HEK293 (cell line): ENCODE measurements at regions not wholly inside any gene's neighbourhood (a gene's known extent, or its start where the extent isn't known, plus 50 kb on each side); places are given as distances from the start of the nearest gene placed in this dataset.

Experiments used
- CTCF ChIA-PET: fragments of 350-600 bp; formaldehyde crosslinking; extraction: SDS; loops from one replicate; lab custom pipeline; 2021; ENCODE audit warnings: antibody characterized with exemption; lab: Yijun Ruan, JAX
- POLR2A ChIA-PET: fragments of 300-600 bp; formaldehyde crosslinking; extraction: SDS; loops from one replicate; lab custom pipeline; 2020; ENCODE audit warnings: antibody characterized with exemption, inconsistent platforms; lab: Yijun Ruan, JAX
- H3K27ac ChIP-seq: fragments of 200-500 bp; sonication (Bioruptor generic); 2 replicates; pipeline ENCODE4 v1.5.1; 2014; ENCODE audit warnings: low read depth, low read length, control low read depth, inconsistent platforms; ENCODE audit errors: extremely low read depth
- H3K36me3 ChIP-seq, 2 experiments: fragments of 200-500 bp in 1 of 2; sonication (Bioruptor generic) in 1 of 2; 1 replicate in 1 of 2; 2 replicates in 1 of 2; pipeline ENCODE4 v1.5.1; 2014 to 2017; ENCODE audit warnings: inconsistent platforms in 2 of 2, low read length in 2 of 2; ENCODE audit not compliant: control insufficient read depth in 2 of 2, insufficient read depth in 1 of 2
- H3K4me1 ChIP-seq: fragments of 200-500 bp; sonication (Bioruptor generic); 2 replicates; pipeline ENCODE4 v1.5.1; 2014; ENCODE audit warnings: mild to moderate bottlenecking, low read length, inconsistent platforms; ENCODE audit not compliant: control insufficient read depth, insufficient read depth
- H3K4me3 ChIP-seq: 2 replicates; pipeline ENCODE4 v1.5.1; 2011; ENCODE audit warnings: low read depth, mild to moderate bottlenecking, control low read depth, low read length, moderate library complexity
- H3K9me3 ChIP-seq: fragments of 200-500 bp; sonication (Bioruptor generic); 2 replicates; pipeline ENCODE4 v1.5.1; 2014; ENCODE audit warnings: low read depth, low read length, inconsistent platforms; ENCODE audit not compliant: control insufficient read depth, insufficient read depth
- CTCF ChIP-seq: fragments of 450-650 bp; formaldehyde crosslinking; IDR thresholded peaks from 2 replicates; pipeline ENCODE4 v1.5.1; 2016; ENCODE audit warnings: missing biosample characterization, missing genetic modification characterization
- GLI4 ChIP-seq: fragments of 450-650 bp; formaldehyde crosslinking; IDR thresholded peaks from 2 replicates; pipeline ENCODE4 v1.5.1; 2016; ENCODE audit warnings: missing biosample characterization, missing genetic modification characterization
- HOXA7 ChIP-seq: sonication (generic); formaldehyde crosslinking; IDR thresholded peaks from 2 replicates; pipeline ENCODE4 v1.8.1; 2022; ENCODE audit warnings: missing genetic modification reagents, borderline replicate concordance
- HOXC10 ChIP-seq: sonication (generic); formaldehyde crosslinking; IDR thresholded peaks from 2 replicates; pipeline ENCODE4 v1.8.1; 2023; ENCODE audit warnings: mild to moderate bottlenecking, missing genetic modification reagents
- KLF10 ChIP-seq: fragments of 450-650 bp; IDR thresholded peaks from 2 replicates; pipeline ENCODE4 v1.5.1; 2018; ENCODE audit warnings: missing biosample characterization, mild to moderate bottlenecking, missing genetic modification characterization
- KLF8 ChIP-seq: fragments of 450-650 bp; formaldehyde crosslinking; IDR thresholded peaks from 2 replicates; pipeline ENCODE4 v1.5.1; 2016; ENCODE audit warnings: missing biosample characterization, missing genetic modification characterization
- PBX3 ChIP-seq: sonication (generic); formaldehyde crosslinking; IDR thresholded peaks from 2 replicates; pipeline ENCODE4 v1.8.1; 2022; ENCODE audit warnings: mild to moderate bottlenecking, moderate library complexity, missing genetic modification reagents
- SP3 ChIP-seq: fragments of 450-650 bp; formaldehyde crosslinking; IDR thresholded peaks from 2 replicates; pipeline ENCODE4 v1.5.1; 2016; ENCODE audit warnings: missing biosample characterization, missing genetic modification characterization
- ZBTB17 ChIP-seq: fragments of 450-650 bp; formaldehyde crosslinking; IDR thresholded peaks from 2 replicates; pipeline ENCODE4 v1.5.1; 2016; ENCODE audit warnings: missing biosample characterization, missing genetic modification characterization
- ZBTB48 ChIP-seq: fragments of 450-650 bp; formaldehyde crosslinking; IDR thresholded peaks from 2 replicates; pipeline ENCODE4 v1.5.1; 2016; ENCODE audit warnings: missing biosample characterization, missing genetic modification characterization
- ZIC2 ChIP-seq: fragments of 450-650 bp; formaldehyde crosslinking; IDR thresholded peaks from 2 replicates; pipeline ENCODE4 v1.5.1; 2016; ENCODE audit warnings: missing biosample characterization, missing genetic modification characterization
- ZNF10 ChIP-seq: fragments of 450-650 bp; formaldehyde crosslinking; IDR thresholded peaks from 2 replicates; pipeline ENCODE4 v1.5.1; 2017; ENCODE audit warnings: missing biosample characterization, missing genetic modification characterization
- ZNF138 ChIP-seq: fragments of 450-650 bp; formaldehyde crosslinking; IDR thresholded peaks from 2 replicates; pipeline ENCODE4 v1.5.1; 2016; ENCODE audit warnings: missing biosample characterization, missing genetic modification characterization, borderline replicate concordance
- ZNF175 ChIP-seq: fragments of 450-650 bp; formaldehyde crosslinking; IDR thresholded peaks from 2 replicates; pipeline ENCODE4 v1.5.1; 2016; ENCODE audit warnings: missing biosample characterization, missing genetic modification characterization
- ZNF548 ChIP-seq: fragments of 450-650 bp; formaldehyde crosslinking; IDR thresholded peaks from 2 replicates; pipeline ENCODE4 v1.5.1; 2016; ENCODE audit warnings: missing biosample characterization, missing genetic modification characterization
- ZNF558 ChIP-seq: fragments of 450-650 bp; formaldehyde crosslinking; IDR thresholded peaks from 2 replicates; pipeline ENCODE4 v1.5.1; 2016; ENCODE audit warnings: missing biosample characterization, missing genetic modification characterization
- ZNF571 ChIP-seq: fragments of 450-650 bp; formaldehyde crosslinking; IDR thresholded peaks from 2 replicates; pipeline ENCODE4 v1.5.0; 2017; ENCODE audit warnings: missing biosample characterization, missing genetic modification characterization
- ZNF626 ChIP-seq: fragments of 450-650 bp; sonication (Bioruptor Pico); formaldehyde crosslinking; IDR thresholded peaks from 2 replicates; pipeline ENCODE4 v1.5.1; 2018; ENCODE audit warnings: missing biosample characterization, missing genetic modification characterization, inconsistent platforms
- ZNF701 ChIP-seq: fragments of 450-650 bp; formaldehyde crosslinking; IDR thresholded peaks from 2 replicates; pipeline ENCODE4 v1.5.1; 2016; ENCODE audit warnings: missing biosample characterization, missing genetic modification characterization
- ZNF837 ChIP-seq: fragments of 450-650 bp; formaldehyde crosslinking; IDR thresholded peaks from 2 replicates; pipeline ENCODE4 v1.5.1; 2016; ENCODE audit warnings: missing biosample characterization, missing genetic modification characterization
- ZNF843 ChIP-seq: fragments of 450-650 bp; formaldehyde crosslinking; IDR thresholded peaks from 2 replicates; pipeline ENCODE4 v1.5.1; 2016; ENCODE audit warnings: missing biosample characterization, missing genetic modification characterization
- ZSCAN23 ChIP-seq: fragments of 450-650 bp; formaldehyde crosslinking; IDR thresholded peaks from 2 replicates; pipeline ENCODE4 v1.5.1; 2016; ENCODE audit warnings: missing biosample characterization, missing genetic modification characterization
- TF ChIP-seq, protein P1 (sequence below): fragments of 450-650 bp; formaldehyde crosslinking; IDR thresholded peaks from 2 replicates; pipeline ENCODE4; 2016; ENCODE audit warnings: missing biosample characterization, missing genetic modification characterization
- TF ChIP-seq, protein P2 (sequence below): fragments of 450-650 bp; formaldehyde crosslinking; IDR thresholded peaks from 2 replicates; pipeline ENCODE4 v1.5.1; 2016; ENCODE audit warnings: missing biosample characterization, missing genetic modification characterization
- TF ChIP-seq, protein P3 (sequence below): fragments of 450-650 bp; formaldehyde crosslinking; IDR thresholded peaks from 2 replicates; pipeline ENCODE4 v1.5.1; 2016; ENCODE audit warnings: missing biosample characterization, missing genetic modification characterization

DNA sequence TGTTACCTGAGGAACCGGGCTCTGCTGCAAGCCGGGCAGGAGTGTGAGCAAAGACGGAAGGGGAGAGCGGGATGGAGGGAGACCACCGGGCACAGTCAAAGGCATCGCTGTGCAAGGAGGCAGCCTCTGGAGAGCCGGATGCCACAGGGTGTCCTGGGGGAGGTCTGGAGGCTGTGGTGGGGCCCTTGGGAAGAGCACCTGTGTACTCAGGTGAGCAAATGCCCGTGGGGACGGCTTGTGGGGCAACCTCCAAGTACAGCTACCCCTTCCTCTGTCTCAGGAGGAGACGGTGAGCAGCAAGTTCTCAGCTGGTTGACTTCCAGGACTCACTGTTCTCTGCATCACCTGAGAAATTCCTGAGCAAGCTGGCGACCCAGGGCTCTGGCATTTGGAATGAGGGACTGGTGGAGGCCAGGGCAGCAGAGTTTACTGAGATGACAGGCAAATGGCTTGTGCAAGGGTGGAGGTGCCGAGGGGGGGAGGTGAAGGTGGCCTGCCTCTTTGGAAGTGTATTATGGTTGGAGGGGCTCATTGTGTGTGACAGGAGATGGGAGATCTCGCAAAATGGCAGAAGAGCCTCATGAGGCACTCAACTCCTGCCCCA lies 345.2 kb upstream of the SHH start:
- no peaks in the 10 kb centered on the region for H3K4me1 ChIP-seq
- no peak overlapping the region for H3K4me3 ChIP-seq
- H3K36me3 ChIP-seq: no peaks in the 10 kb centered on the region
- no peak overlapping the region for H3K27ac ChIP-seq
- ChIA-PET CTCF (interaction anchor here (0.6 to 1.4 kb wide), 6 partner anchors 11 to 341 kb away, joined by 3 to 5 read pairs (median 3); no protein-coding TSS in a partner anchor), POLR2A (no interaction called here)
- TF ChIP-seq ZNF548 (no peak), ZNF837 (tag by site-specific recombination) (no peak), ZSCAN23 (tag by site-specific recombination) (no peak), SP3 (tag by site-specific recombination) (no peak), HOXA7 (CRISPR knock-in tag) (no peak), PBX3 (CRISPR knock-in tag) (no peak), KLF10 (tag by site-specific recombination) (no peak), KLF8 (tag by site-specific recombination) (no peak), GLI4 (tag by site-specific recombination) (no peak), ZNF138 (tag by site-specific recombination) (no peak), ZNF10 (tag by site-specific recombination) (no peak), ZNF571 (no peak), HOXC10 (no peak), ZNF175 (tag by site-specific recombination) (no peak), ZNF558 (no peak), ZNF701 (tag by site-specific recombination) (no peak), ZNF843 (tag by site-specific recombination) (no peak), ZNF626 (no peak)
- TF ChIP-seq, protein P1, sequence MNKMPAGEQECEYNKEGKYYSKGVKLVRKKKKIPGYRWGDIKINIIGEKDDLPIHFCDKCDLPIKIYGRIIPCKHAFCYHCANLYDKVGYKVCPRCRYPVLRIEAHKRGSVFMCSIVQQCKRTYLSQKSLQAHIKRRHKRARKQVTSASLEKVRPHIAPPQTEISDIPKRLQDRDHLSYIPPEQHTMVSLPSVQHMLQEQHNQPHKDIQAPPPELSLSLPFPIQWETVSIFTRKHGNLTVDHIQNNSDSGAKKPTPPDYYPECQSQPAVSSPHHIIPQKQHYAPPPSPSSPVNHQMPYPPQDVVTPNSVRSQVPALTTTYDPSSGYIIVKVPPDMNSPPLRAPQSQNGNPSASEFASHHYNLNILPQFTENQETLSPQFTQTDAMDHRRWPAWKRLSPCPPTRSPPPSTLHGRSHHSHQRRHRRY: no peak
- TF ChIP-seq, protein P2, sequence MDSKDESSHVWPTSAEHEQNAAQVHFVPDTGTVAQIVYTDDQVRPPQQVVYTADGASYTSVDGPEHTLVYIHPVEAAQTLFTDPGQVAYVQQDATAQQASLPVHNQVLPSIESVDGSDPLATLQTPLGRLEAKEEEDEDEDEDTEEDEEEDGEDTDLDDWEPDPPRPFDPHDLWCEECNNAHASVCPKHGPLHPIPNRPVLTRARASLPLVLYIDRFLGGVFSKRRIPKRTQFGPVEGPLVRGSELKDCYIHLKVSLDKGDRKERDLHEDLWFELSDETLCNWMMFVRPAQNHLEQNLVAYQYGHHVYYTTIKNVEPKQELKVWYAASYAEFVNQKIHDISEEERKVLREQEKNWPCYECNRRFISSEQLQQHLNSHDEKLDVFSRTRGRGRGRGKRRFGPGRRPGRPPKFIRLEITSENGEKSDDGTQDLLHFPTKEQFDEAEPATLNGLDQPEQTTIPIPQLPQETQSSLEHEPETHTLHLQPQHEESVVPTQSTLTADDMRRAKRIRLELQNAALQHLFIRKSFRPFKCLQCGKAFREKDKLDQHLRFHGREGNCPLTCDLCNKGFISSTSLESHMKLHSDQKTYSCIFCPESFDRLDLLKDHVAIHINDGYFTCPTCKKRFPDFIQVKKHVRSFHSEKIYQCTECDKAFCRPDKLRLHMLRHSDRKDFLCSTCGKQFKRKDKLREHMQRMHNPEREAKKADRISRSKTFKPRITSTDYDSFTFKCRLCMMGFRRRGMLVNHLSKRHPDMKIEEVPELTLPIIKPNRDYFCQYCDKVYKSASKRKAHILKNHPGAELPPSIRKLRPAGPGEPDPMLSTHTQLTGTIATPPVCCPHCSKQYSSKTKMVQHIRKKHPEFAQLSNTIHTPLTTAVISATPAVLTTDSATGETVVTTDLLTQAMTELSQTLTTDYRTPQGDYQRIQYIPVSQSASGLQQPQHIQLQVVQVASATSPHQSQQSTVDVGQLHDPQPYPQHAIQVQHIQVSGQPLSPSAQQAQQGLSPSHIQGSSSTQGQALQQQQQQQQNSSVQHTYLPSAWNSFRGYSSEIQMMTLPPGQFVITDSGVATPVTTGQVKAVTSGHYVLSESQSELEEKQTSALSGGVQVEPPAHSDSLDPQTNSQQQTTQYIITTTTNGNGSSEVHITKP (tag by site-specific recombination): no peak
- H3K9me3 ChIP-seq: no peaks in the 10 kb centered on the region

GRCh38 chr7:156156734-156157408 lies 344.6 kb upstream of the SHH start:
- POLR2A ChIA-PET: interaction anchor here (0.6 kb wide), 1 partner anchor 352 kb away, joined by 3 read pairs; no protein-coding TSS in a partner anchor

More at GRCh38 chr7:156156734-156157408, 344.6 kb upstream of the SHH start:
- CTCF ChIA-PET: interaction anchor here (0.6 to 1.4 kb wide), 9 partner anchors 10 to 706 kb away, joined by 3 to 7 read pairs (median 3); no protein-coding TSS in a partner anchor
- Histone ChIP-seq H3K27ac (no peak overlapping the region), H3K9me3 (no peaks in the 10 kb centered on the region), H3K4me1 (no peaks in the 10 kb centered on the region), H3K36me3 (no peaks in the 10 kb centered on the region), H3K4me3 (no peak overlapping the region)
- TF ChIP-seq ZIC2 (tag by site-specific recombination): peak; percentile 42; the same call in 1 of the 2 replicates
- TF ChIP-seq, protein P3, sequence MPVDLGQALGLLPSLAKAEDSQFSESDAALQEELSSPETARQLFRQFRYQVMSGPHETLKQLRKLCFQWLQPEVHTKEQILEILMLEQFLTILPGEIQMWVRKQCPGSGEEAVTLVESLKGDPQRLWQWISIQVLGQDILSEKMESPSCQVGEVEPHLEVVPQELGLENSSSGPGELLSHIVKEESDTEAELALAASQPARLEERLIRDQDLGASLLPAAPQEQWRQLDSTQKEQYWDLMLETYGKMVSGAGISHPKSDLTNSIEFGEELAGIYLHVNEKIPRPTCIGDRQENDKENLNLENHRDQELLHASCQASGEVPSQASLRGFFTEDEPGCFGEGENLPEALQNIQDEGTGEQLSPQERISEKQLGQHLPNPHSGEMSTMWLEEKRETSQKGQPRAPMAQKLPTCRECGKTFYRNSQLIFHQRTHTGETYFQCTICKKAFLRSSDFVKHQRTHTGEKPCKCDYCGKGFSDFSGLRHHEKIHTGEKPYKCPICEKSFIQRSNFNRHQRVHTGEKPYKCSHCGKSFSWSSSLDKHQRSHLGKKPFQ: no peak
- 0 out of 2 replicates have a peak, but pooled peaks have one; percentile 48 for TF ChIP-seq ZBTB48 (tag by site-specific recombination)
- peak; percentile 39 for TF ChIP-seq CTCF (tag by site-specific recombination)
- peak; percentile 52; the same call in 1 of the 2 replicates for TF ChIP-seq ZBTB17 (tag by site-specific recombination)
